ENCODE measurements at regions not wholly inside any gene's neighbourhood (a gene's known extent, or its start where the extent isn't known, plus 50 kb on each side); places are given as distances from the start of the nearest gene placed in this dataset.

GRCh38 chr3:30522476-30522875 lies 83.9 kb upstream of the TGFBR2 start:
- no peak overlapping the region for H3K4me3 ChIP-seq (ENCODE audit: low read depth, low read length)
- no peak for DNase-seq (ENCODE audit: low read depth)
- no peak for TF ChIP-seq CTCF (conservative IDR thresholded peaks at IDR 0.05; ENCODE audit: low read depth, low read length)

DNA sequence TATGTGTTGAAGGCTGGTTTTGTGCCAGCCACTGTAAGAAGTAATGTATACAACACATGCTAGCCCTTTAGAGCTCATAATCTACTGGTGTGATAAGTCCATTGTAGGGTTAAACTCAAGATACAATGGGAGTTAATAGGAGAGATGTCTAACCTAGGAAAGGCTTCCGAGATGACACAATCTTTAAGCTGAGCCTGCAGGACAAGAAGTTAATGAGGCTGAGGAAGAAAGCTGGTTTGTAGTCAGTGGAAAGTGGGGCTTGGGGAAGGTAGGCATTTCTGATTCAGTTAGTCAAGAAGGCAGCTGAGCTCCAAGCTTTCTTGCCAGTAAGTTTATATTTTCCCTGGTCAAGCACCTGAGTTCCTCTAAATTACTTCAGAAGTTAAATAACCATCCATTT lies 83.0 kb upstream of the TGFBR2 start:
- no peak for TF ChIP-seq CTCF (conservative IDR thresholded peaks at IDR 0.05; ENCODE audit: low read depth, low read length)
- no peak for DNase-seq (ENCODE audit: low read depth)
- H3K4me3 ChIP-seq (ENCODE audit: low read depth, low read length), result no peak overlapping the region

DNA sequence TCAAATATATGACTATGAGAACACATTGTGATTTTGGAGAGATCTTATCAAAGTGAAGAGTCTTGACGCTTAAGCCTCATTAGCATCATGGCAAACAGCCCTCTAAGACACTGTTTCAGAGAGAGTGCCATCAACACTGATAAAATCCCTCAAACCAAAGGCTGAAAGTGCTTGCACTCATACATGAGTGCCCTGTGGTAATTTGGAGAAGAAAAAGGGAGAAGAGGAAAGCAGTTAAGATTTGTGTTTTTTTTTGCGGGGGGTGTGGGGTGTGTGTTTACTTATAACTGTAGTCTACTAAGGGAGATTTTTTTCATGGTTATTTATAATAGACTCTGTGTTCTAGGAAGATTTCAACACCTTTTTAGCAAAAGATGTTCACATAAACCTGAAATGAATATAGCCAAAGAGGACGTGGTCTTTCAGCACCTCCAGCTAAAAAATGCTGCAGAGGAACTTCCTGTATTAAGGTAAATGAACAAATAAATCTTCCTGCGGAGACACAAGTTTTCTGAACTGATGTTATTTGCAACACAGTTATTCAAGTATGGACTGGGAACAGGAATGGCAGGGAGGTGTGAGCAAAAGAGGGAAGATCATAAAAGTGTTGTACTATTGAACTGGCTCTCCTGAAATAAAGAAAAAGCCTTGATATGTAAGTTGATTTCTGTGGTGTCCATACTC lies 81.9 kb upstream of the TGFBR2 start:
- no peak for DNase-seq (ENCODE audit: low read depth)
- H3K4me3 ChIP-seq (ENCODE audit: low read depth, low read length), result no peak overlapping the region
- no peak for TF ChIP-seq CTCF (conservative IDR thresholded peaks at IDR 0.05; ENCODE audit: low read depth, low read length)

- no peak for DNase-seq (ENCODE audit: low read depth)
- H3K4me3 ChIP-seq (ENCODE audit: low read depth, low read length), result no peak overlapping the region
- TF ChIP-seq CTCF (conservative IDR thresholded peaks at IDR 0.05; ENCODE audit: low read depth, low read length), result no peak
These were observed 80.4 kb upstream of the TGFBR2 start for GRCh38 chr3:30526031-30526430.

GRCh38 chr3:30527186-30527585 lies 79.2 kb upstream of the TGFBR2 start:
- TF ChIP-seq CTCF (conservative IDR thresholded peaks at IDR 0.05; ENCODE audit: low read depth, low read length), result no peak
- H3K4me3 ChIP-seq (ENCODE audit: low read depth, low read length), result no peak overlapping the region
- no peak for DNase-seq (ENCODE audit: low read depth)

GRCh38 chr3:30527720-30528119 lies 78.7 kb upstream of the TGFBR2 start:
- TF ChIP-seq CTCF (conservative IDR thresholded peaks at IDR 0.05; ENCODE audit: low read depth, low read length), result no peak
- no peak for DNase-seq (ENCODE audit: low read depth)
- H3K4me3 ChIP-seq (ENCODE audit: low read depth, low read length), result no peak overlapping the region

DNA sequence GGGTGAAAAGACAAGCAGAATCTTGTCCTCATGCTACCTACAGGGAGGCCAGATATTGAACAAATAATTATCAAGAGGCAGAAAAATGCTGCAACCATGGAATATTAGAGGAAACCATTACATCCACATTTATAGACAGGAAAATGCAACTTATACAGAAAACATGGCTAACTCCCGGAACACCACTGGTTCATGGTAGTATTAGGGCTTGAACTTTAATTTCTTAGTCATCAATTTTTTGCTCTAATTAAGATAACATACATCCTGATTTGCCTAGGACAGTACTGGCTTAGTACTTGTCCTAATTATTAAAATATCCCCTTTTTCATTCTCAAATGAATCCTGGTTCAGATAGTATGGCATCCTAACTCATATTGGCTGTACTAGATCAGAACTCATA lies 76.3 kb upstream of the TGFBR2 start:
- DNase-seq (ENCODE audit: low read depth), result no peak

More for the DNA sequence above, 76.3 kb upstream of the TGFBR2 start:
- no peak for TF ChIP-seq CTCF (conservative IDR thresholded peaks at IDR 0.05; ENCODE audit: low read depth, low read length)
- no peak overlapping the region for H3K4me3 ChIP-seq (ENCODE audit: low read depth, low read length)
